Hematopoietic multipotent progenitor cell treated with erythropoietin and hydrocortisone succinate and interleukin-3 and kit ligand, for 8 days (in vitro differentiated cells): ENCODE measurements at regions not wholly inside any gene's neighbourhood (a gene's known extent, or its start where the extent isn't known, plus 50 kb on each side); places are given as distances from the start of the nearest gene placed in this dataset.
"Not testable (repeated sequence)": the region's sequence is repeated elsewhere in the genome, so short reads cannot be mapped to it uniquely, and the experiment has no call there.

Source experiments
- DNase-seq: peaks from one replicate; pipeline ENCODE4 v3.0.0-alpha.2; 2015

- no peak for DNase-seq
Observed at GRCh38 chr4:156298230-156298629, 344.6 kb upstream of the CTSO start.

- no peak for DNase-seq
Observed at GRCh38 chr4:156295676-156296195, 342.1 kb upstream of the CTSO start.

GRCh38 chr4:156294577-156294976 is 340.9 kb upstream of the CTSO start:
- DNase-seq: peak; percentile 44

GRCh38 chr4:156293657-156294297 is 340.1 kb upstream of the CTSO start:
- peak; percentile 12 for DNase-seq

- no peak for DNase-seq
Observed at GRCh38 chr4:156291317-156291716, 337.7 kb upstream of the CTSO start.

- no peak for DNase-seq
Observed at GRCh38 chr4:156290811-156291210, 337.1 kb upstream of the CTSO start.

GRCh38 chr4:156290026-156290425 is 336.4 kb upstream of the CTSO start:
- DNase-seq: not testable (repeated sequence)

- no peak for DNase-seq
Observed at GRCh38 chr4:156280686-156281085, 327.0 kb upstream of the CTSO start.

- DNase-seq: no peak
Observed at GRCh38 chr4:156265407-156265806, 311.7 kb upstream of the CTSO start.

- DNase-seq: no peak
Observed at GRCh38 chr4:156261230-156261629, 307.6 kb upstream of the CTSO start.

GRCh38 chr4:156255230-156256007 is 301.8 kb upstream of the CTSO start:
- no peak for DNase-seq

GRCh38 chr4:156252358-156252921 is 298.8 kb upstream of the CTSO start:
- peak; percentile 53 for DNase-seq

- no peak for DNase-seq
Observed at GRCh38 chr4:156251373-156252065, 297.9 kb upstream of the CTSO start.

- DNase-seq: no peak
Observed at GRCh38 chr4:156248917-156249316, 295.3 kb upstream of the CTSO start.

GRCh38 chr4:156247470-156247869 is 293.8 kb upstream of the CTSO start:
- DNase-seq: no peak

- no peak for DNase-seq
Observed at GRCh38 chr4:156243015-156243414, 289.3 kb upstream of the CTSO start.

GRCh38 chr4:156242390-156242789 is 288.7 kb upstream of the CTSO start:
- DNase-seq: no peak

GRCh38 chr4:156241896-156242295 is 288.2 kb upstream of the CTSO start:
- no peak for DNase-seq

GRCh38 chr4:156238171-156238570 is 284.5 kb upstream of the CTSO start:
- no peak for DNase-seq

GRCh38 chr4:156237231-156237630 is 283.6 kb upstream of the CTSO start:
- no peak for DNase-seq

GRCh38 chr4:156230176-156230575 is 276.5 kb upstream of the CTSO start:
- no peak for DNase-seq

- no peak for DNase-seq
Observed at GRCh38 chr4:156228676-156229075, 275.0 kb upstream of the CTSO start.

- no peak for DNase-seq
Observed at GRCh38 chr4:156227321-156227720, 273.7 kb upstream of the CTSO start.
